ENCODE measurements at regions not wholly inside any gene's neighbourhood (a gene's known extent, or its start where the extent isn't known, plus 50 kb on each side); places are given as distances from the start of the nearest gene placed in this dataset.

GRCh38 chr2:199148076-199148845, 309.5 kb downstream of the SATB2 start:
- TF ChIP-seq CTCF (IDR thresholded peaks at IDR 0.05; ENCODE audit: low read depth, low read length, missing input control), result no peak
- no peak for TF ChIP-seq JUND (IDR thresholded peaks at IDR 0.05)
- TF ChIP-seq TAF1 (conservative IDR thresholded peaks at IDR 0.05), result no peak
- no peak for TF ChIP-seq YY1 (IDR thresholded peaks at IDR 0.05)
- no peak for TF ChIP-seq REST (IDR thresholded peaks at IDR 0.05)
- TF ChIP-seq, protein P1, sequence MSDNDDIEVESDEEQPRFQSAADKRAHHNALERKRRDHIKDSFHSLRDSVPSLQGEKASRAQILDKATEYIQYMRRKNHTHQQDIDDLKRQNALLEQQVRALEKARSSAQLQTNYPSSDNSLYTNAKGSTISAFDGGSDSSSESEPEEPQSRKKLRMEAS (IDR thresholded peaks at IDR 0.05), result no peak
- no peak for TF ChIP-seq NR2F2 (IDR thresholded peaks at IDR 0.05)
- TF ChIP-seq RAD21 (IDR thresholded peaks at IDR 0.05), result no peak
- TF ChIP-seq EGR1 (IDR thresholded peaks at IDR 0.05; ENCODE audit: low read depth in 2 of 2), result no peak
- no peak for TF ChIP-seq FOXA1 (IDR thresholded peaks at IDR 0.05)
- no peak for TF ChIP-seq SP1 (IDR thresholded peaks at IDR 0.05)
- TF ChIP-seq, protein P2, sequence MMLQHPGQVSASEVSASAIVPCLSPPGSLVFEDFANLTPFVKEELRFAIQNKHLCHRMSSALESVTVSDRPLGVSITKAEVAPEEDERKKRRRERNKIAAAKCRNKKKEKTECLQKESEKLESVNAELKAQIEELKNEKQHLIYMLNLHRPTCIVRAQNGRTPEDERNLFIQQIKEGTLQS (IDR thresholded peaks at IDR 0.05), result no peak
- TF ChIP-seq HNF4G (IDR thresholded peaks at IDR 0.05), result no peak

Measured in liver (tissue), 3 donors.